Mesendoderm (in vitro differentiated cells): ENCODE measurements at regions not wholly inside any gene's neighbourhood (a gene's known extent, or its start where the extent isn't known, plus 50 kb on each side); places are given as distances from the start of the nearest gene placed in this dataset.

Source experiments
- DNase-seq: peaks from one replicate; pipeline ENCODE4 v3.0.0; 2013
- H2AK5ac ChIP-seq: 2 replicates; pipeline ENCODE4 v1.6.1; 2013; ENCODE audit warnings: low read length, inconsistent platforms
- H2BK120ac ChIP-seq: 2 replicates; pipeline ENCODE4 v1.6.1; 2013; ENCODE audit warnings: low read depth, mild to moderate bottlenecking, low read length, moderate library complexity, mixed read lengths
- H2BK15ac ChIP-seq: replicated peaks from 2 replicates; pipeline ENCODE4 v1.6.1; 2013; ENCODE audit warnings: low read depth, mild to moderate bottlenecking, moderate library complexity
- H2BK5ac ChIP-seq: 2 replicates; pipeline ENCODE4 v1.6.1; 2013; ENCODE audit warnings: low read length, inconsistent platforms
- H3K18ac ChIP-seq: 2 replicates; pipeline ENCODE4 v1.6.1; 2013; ENCODE audit warnings: mild to moderate bottlenecking, low read length, mixed read lengths
- H3K23ac ChIP-seq: one replicate; pipeline ENCODE4 v1.6.1; 2013; ENCODE audit warnings: low read length
- H3K27ac ChIP-seq: 2 replicates; pipeline ENCODE4 v1.5.1; 2013; ENCODE audit warnings: low read depth, mild to moderate bottlenecking, inconsistent platforms, low read length, moderate library complexity
- H3K27me3 ChIP-seq: 2 replicates; pipeline ENCODE4 v1.6.1; 2013; ENCODE audit warnings: low read length, control low read depth, mild to moderate bottlenecking, inconsistent platforms; ENCODE audit not compliant: insufficient read depth, poor library complexity
- H3K36me3 ChIP-seq: 2 replicates; pipeline ENCODE4 v1.6.1; 2013; ENCODE audit warnings: low read length, inconsistent platforms; ENCODE audit not compliant: control insufficient read depth, insufficient read depth
- H3K4ac ChIP-seq: one replicate; pipeline ENCODE4 v1.6.1; 2013; ENCODE audit warnings: low read depth, mild to moderate bottlenecking, low read length, moderate library complexity
- H3K4me1 ChIP-seq: 2 replicates; pipeline ENCODE4 v1.6.1; 2013; ENCODE audit warnings: low read depth, low read length, inconsistent platforms; ENCODE audit not compliant: control insufficient read depth
- H3K4me2 ChIP-seq: 2 replicates; pipeline ENCODE4 v1.6.1; 2013; ENCODE audit warnings: low read length
- H3K4me3 ChIP-seq: 2 replicates; pipeline ENCODE4 v1.5.1; 2013; ENCODE audit warnings: mild to moderate bottlenecking, low read length
- H3K56ac ChIP-seq: one replicate; pipeline ENCODE4 v1.6.1; 2013; ENCODE audit warnings: low read length
- H3K79me1 ChIP-seq: 2 replicates; pipeline ENCODE4 v1.6.1; 2013; ENCODE audit warnings: low read length, inconsistent platforms
- H3K79me2 ChIP-seq: 2 replicates; pipeline ENCODE4 v1.6.1; 2013; ENCODE audit warnings: mild to moderate bottlenecking, low read length; ENCODE audit not compliant: control insufficient read depth, insufficient read depth
- H3K9ac ChIP-seq: 2 replicates; pipeline ENCODE4 v1.6.1; 2013; ENCODE audit warnings: low read length, inconsistent platforms
- H4K5ac ChIP-seq: one replicate; pipeline ENCODE4 v1.6.1; 2013; ENCODE audit warnings: low read length
- H4K8ac ChIP-seq: one replicate; pipeline ENCODE4 v1.6.1; 2013; ENCODE audit warnings: low read depth, mild to moderate bottlenecking, control low read depth, low read length, moderate library complexity
- WGBS: extraction: QIAGEN DNeasy Blood & Tissue Kit; methylation state at CpG from one replicate; pipeline ENCODE4 v1.1.7; 2013; ENCODE audit warnings: low lambda C conversion rate, missing lambda C conversion rate; ENCODE audit not compliant: insufficient coverage; ENCODE audit errors: extremely low coverage; 5-methylcytosine and 5-hydroxymethylcytosine counted together

DNA sequence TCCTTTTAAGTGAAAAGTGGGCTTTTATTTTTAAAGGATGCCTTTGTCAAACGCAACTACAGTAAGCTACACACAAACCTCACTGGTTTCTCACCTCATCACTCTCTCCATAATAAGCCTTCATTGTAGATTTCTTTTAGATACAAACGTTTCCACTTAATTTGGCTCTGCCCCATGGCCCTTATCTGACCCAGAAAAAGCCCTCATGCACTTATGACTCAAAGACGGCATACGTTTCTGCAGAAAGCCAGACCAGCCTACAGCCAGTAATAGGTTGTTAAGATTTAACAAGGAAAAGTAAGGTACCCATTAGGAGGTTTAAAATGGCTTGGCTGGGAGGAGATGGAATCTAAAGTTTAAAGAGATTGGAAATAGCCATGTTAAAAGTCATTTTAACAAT lies 914.6 kb upstream of the INTU start:
- WGBS = no CpG with 5 or more reads among the region's 4 CpGs
- H3K4me2 ChIP-seq = no peak overlapping the region
- no peak overlapping the region for H4K8ac ChIP-seq
- H2BK15ac ChIP-seq = no peak overlapping the region
- H4K5ac ChIP-seq = no peak overlapping the region
- H3K4ac ChIP-seq = no peak overlapping the region
- no peak overlapping the region for H3K9ac ChIP-seq
- H2BK5ac ChIP-seq = no peak overlapping the region
- H3K4me1 ChIP-seq = no peaks in the 10 kb centered on the region
- H3K27me3 ChIP-seq = no peaks in the 10 kb centered on the region
- H3K79me1 ChIP-seq = no peaks in the 10 kb centered on the region
- no peaks in the 10 kb centered on the region for H3K79me2 ChIP-seq
- no peak overlapping the region for H3K27ac ChIP-seq
- H3K23ac ChIP-seq = no peak overlapping the region
- H3K36me3 ChIP-seq = no peaks in the 10 kb centered on the region
- H3K56ac ChIP-seq = no peak overlapping the region
- DNase-seq = no peak
- no peak overlapping the region for H2BK120ac ChIP-seq
- H3K18ac ChIP-seq = no peak overlapping the region
- no peak overlapping the region for H2AK5ac ChIP-seq
- no peak overlapping the region for H3K4me3 ChIP-seq

- Histone ChIP-seq H3K56ac (no peak overlapping the region), H3K27ac (no peak overlapping the region), H4K8ac (no peak overlapping the region), H2BK5ac (no peak overlapping the region), H3K9ac (no peak overlapping the region), H3K23ac (no peak overlapping the region), H2BK15ac (no peak overlapping the region), H3K79me1 (no peaks in the 10 kb centered on the region), H2AK5ac (no peak overlapping the region), H3K18ac (no peak overlapping the region), H3K27me3 (no peaks in the 10 kb centered on the region), H3K79me2 (no peaks in the 10 kb centered on the region), H4K5ac (no peak overlapping the region), H3K4ac (no peak overlapping the region), H2BK120ac (no peak overlapping the region), H3K4me3 (no peak overlapping the region), H3K36me3 (no peaks in the 10 kb centered on the region), H3K4me2 (no peak overlapping the region), H3K4me1 (no peaks in the 10 kb centered on the region)
- DNase-seq = no peak
- no CpG with 5 or more reads among the region's 3 CpGs for WGBS
Observed at GRCh38 chr4:126719852-126720251, 912.9 kb upstream of the INTU start.

DNA sequence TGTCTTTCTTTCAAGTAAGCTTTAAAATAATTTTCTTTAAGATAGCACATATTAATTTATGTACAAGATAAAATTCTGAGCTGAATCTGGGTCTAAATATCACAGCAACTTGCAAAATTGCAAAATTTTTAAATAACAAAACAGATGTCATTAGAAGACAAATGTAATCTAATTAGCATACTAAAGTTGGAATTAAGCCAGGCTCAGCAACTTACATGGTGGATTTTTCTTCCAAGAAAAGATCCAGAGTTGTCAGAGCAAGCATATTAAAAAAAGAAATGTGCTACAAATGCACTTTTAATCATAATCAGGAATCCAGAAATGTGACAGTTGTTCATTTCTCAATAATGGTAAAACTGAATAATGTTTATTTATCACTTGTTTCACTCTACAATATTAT lies 906.9 kb upstream of the INTU start:
- Histone ChIP-seq H2AK5ac (no peak overlapping the region), H3K36me3 (no peaks in the 10 kb centered on the region), H3K4me1 (no peaks in the 10 kb centered on the region), H3K4me3 (no peak overlapping the region), H2BK5ac (no peak overlapping the region), H3K18ac (no peak overlapping the region), H3K9ac (no peak overlapping the region), H2BK15ac (no peak overlapping the region), H3K23ac (no peak overlapping the region), H3K4ac (no peak overlapping the region), H4K8ac (no peak overlapping the region), H3K79me1 (no peaks in the 10 kb centered on the region), H3K27ac (no peak overlapping the region), H3K27me3 (no peaks in the 10 kb centered on the region), H3K4me2 (no peak overlapping the region), H3K56ac (no peak overlapping the region), H4K5ac (no peak overlapping the region), H2BK120ac (no peak overlapping the region), H3K79me2 (no peaks in the 10 kb centered on the region)
- no peak for DNase-seq

GRCh38 chr4:126727461-126727860 lies 905.3 kb upstream of the INTU start:
- Histone ChIP-seq H2BK15ac (no peak overlapping the region), H2BK5ac (no peak overlapping the region), H3K23ac (no peak overlapping the region), H3K56ac (no peak overlapping the region), H3K18ac (no peak overlapping the region), H3K4me1 (no peaks in the 10 kb centered on the region), H3K79me2 (no peaks in the 10 kb centered on the region), H3K79me1 (no peaks in the 10 kb centered on the region), H3K4me2 (no peak overlapping the region), H2BK120ac (no peak overlapping the region), H3K36me3 (no peaks in the 10 kb centered on the region), H3K27me3 (no peaks in the 10 kb centered on the region), H4K5ac (no peak overlapping the region), H3K27ac (no peak overlapping the region), H3K4me3 (no peak overlapping the region), H2AK5ac (no peak overlapping the region), H3K9ac (no peak overlapping the region), H4K8ac (no peak overlapping the region), H3K4ac (no peak overlapping the region)
- no CpG with 5 or more reads among the region's 1 CpG for WGBS
- DNase-seq = no peak

GRCh38 chr4:126731062-126731461 lies 901.7 kb upstream of the INTU start:
- WGBS = no CpG with 5 or more reads among the region's 2 CpGs
- H3K4me1 ChIP-seq = no peaks in the 10 kb centered on the region
- DNase-seq = no peak

GRCh38 chr4:126733301-126733700 lies 899.5 kb upstream of the INTU start:
- no peak overlapping the region for H3K4me2 ChIP-seq
- H4K5ac ChIP-seq = no peak overlapping the region
- H2BK5ac ChIP-seq = no peak overlapping the region
- no peaks in the 10 kb centered on the region for H3K36me3 ChIP-seq
- no peaks in the 10 kb centered on the region for H3K27me3 ChIP-seq
- no peak overlapping the region for H3K9ac ChIP-seq
- no peak overlapping the region for H3K23ac ChIP-seq
- no peak overlapping the region for H3K56ac ChIP-seq
- H2BK120ac ChIP-seq = no peak overlapping the region
- WGBS = no CpG with 5 or more reads among the region's 3 CpGs
- H3K79me2 ChIP-seq = no peaks in the 10 kb centered on the region
- H3K4me1 ChIP-seq = no peaks in the 10 kb centered on the region
- H2BK15ac ChIP-seq = no peak overlapping the region
- H3K4ac ChIP-seq = no peak overlapping the region
- no peaks in the 10 kb centered on the region for H3K79me1 ChIP-seq
- DNase-seq = no peak
- H3K18ac ChIP-seq = no peak overlapping the region
- no peak overlapping the region for H3K4me3 ChIP-seq
- H3K27ac ChIP-seq = no peak overlapping the region
- no peak overlapping the region for H4K8ac ChIP-seq
- no peak overlapping the region for H2AK5ac ChIP-seq

More at GRCh38 chr4:126731062-126731461, 901.7 kb upstream of the INTU start:
- Histone ChIP-seq H3K4me2 (no peak overlapping the region), H3K23ac (no peak overlapping the region), H3K36me3 (no peaks in the 10 kb centered on the region), H4K5ac (no peak overlapping the region), H2AK5ac (no peak overlapping the region), H3K27ac (no peak overlapping the region), H2BK120ac (no peak overlapping the region), H4K8ac (no peak overlapping the region), H3K79me2 (no peaks in the 10 kb centered on the region), H2BK5ac (no peak overlapping the region), H2BK15ac (no peak overlapping the region), H3K18ac (no peak overlapping the region), H3K27me3 (no peaks in the 10 kb centered on the region), H3K9ac (no peak overlapping the region), H3K4ac (no peak overlapping the region), H3K4me3 (no peak overlapping the region), H3K56ac (no peak overlapping the region), H3K79me1 (no peaks in the 10 kb centered on the region)
